CD4-positive, alpha-beta T cell treated with Interleukin-6 at 100 ng/mL for 8 hours (primary cell): ENCODE measurements at regions not wholly inside any gene's neighbourhood (a gene's known extent, or its start where the extent isn't known, plus 50 kb on each side); places are given as distances from the start of the nearest gene placed in this dataset.

ENCODE experiments used
- DNase-seq: peaks from one replicate; pipeline ENCODE4 v3.0.0-alpha.2; 2020; ENCODE audit warnings: mixed read lengths, low spot score

DNA sequence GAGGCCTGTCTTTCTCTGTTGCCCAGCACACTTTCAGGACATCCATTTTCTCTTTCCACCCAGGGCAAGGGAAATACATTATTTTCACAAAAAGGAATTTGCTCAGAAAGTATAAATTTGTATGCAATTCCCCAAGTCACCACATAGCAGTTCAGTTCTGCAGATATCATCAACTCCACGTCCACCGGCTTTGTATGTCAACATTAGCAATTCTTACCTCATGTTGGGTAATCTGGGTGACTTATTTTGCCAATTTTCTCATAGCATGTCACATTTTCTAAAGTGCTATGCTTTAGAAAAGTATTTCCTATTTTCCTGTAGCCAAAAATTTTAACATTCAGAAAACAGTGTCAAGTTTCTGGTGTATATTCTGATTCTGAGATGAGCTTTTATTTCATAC lies 501.8 kb downstream of the EFNB2 start:
- no peak for DNase-seq

DNA sequence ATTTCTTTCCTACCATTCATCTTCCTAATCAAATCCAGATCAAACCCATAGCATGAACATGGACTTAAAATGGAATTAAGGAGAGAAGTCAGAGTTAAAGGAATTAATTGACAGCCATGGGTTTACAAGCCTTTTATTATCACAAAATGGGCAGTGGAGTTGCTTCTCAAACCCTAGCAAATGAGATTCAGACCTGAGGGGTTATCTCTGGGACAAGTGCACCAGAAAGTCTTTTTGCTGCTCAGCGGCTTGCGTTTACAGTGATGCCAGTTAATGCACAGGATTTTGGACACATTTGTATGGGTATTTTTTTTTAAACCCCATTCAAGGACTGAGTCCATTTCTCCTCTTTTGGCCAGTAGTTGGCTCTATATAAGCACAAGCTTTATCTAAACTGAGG lies 503.0 kb downstream of the EFNB2 start:
- no peak for DNase-seq

GRCh38 chr13:106029676-106030290 lies 505.7 kb downstream of the EFNB2 start:
- no peak for DNase-seq

DNA sequence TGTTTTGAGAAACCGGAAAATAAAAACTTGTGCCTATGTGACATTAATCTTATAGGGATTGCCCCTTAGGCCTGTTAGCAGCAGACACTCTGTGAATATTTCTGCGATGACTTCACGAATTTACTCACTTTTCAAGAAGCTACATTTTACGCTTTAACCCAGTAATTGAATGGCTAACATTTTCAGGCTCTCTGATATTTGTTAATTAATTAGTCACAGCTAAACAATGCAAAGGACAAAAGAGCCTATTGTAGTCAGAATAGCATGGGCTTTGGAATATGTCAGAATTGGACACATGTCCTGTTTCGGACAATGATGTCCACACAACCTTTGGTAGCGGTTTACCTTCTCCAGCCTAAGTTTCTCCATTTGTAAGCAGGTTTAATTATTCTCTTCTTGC lies 506.6 kb downstream of the EFNB2 start:
- no peak for DNase-seq

DNA sequence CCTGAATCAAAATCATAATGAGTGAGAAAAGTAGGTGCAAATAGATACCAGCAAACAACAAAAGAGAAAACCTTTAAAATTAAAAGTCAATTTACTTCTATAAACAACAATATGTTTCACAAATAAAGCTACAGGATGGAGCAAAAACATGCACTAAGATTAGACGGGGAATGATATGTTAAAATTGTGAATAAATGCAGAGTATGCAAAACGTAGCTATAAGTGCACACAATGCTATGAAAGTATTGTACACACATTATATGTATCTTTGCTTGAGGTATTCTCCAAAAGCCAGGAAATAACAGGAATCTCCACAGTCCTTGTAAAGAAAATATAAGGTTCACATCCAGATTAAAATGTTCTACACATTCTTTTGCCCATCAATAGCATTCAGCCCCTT lies 523.9 kb downstream of the EFNB2 start:
- no peak for DNase-seq

- DNase-seq: no peak
These were observed 524.6 kb downstream of the EFNB2 start for GRCh38 chr13:106010836-106011235.

DNA sequence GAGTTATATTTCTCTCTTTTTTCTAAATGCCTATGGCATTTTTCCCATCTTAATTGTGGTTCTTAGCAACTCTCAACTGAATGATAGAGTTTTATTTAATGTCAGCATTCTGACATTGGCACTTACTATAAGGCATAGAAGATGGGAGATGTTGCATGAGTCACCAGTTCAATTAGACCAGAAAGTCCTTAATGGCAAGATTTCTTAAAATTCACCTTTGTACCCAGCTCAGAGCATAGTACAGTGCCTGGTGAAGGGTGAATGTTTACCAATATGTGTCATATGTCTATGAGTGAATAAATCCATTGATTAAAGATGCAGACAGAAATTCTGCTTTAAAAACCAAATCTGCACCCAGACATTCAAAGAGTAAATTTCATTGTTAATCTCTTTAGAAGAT lies 526.9 kb downstream of the EFNB2 start:
- no peak for DNase-seq

GRCh38 chr13:106007156-106007555 lies 528.3 kb downstream of the EFNB2 start:
- no peak for DNase-seq

DNA sequence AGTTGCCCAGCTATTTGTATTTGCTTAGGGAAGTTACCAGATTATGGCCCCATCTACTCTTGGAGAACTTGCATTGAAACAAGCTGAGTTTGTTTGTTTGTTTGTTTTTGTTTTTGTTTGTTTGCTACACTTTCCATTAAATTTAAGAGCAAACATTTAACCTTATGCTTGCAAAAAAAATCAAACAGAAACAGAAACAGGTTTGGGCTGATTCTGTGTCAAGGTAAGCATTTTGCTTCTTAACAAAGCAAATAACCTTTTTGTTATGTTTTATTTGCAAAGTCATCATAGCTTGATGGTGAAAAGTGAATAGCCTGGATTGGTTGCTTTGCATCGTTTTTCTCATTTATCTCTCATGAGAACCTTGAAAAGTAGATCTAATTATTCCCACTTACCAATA lies 531.8 kb downstream of the EFNB2 start:
- DNase-seq: no peak

DNA sequence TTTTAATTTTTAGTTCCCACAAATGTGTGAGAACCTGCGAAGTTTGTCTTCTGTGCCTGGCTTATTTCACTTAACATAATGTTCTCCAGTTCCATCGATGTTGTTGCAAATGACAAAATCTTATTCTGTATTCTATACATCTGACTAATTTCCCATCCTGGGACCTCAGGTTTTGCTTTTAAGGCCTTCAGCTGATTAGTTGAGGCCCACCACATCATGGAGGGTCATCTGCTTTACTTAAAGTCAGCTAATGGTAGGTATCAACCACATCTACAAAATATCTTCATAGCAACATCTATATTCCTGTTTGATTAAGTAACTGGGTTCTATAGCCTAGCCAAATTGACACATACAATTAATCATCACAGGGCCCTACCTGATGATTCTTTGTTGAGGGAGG lies 534.0 kb downstream of the EFNB2 start:
- no peak for DNase-seq

DNA sequence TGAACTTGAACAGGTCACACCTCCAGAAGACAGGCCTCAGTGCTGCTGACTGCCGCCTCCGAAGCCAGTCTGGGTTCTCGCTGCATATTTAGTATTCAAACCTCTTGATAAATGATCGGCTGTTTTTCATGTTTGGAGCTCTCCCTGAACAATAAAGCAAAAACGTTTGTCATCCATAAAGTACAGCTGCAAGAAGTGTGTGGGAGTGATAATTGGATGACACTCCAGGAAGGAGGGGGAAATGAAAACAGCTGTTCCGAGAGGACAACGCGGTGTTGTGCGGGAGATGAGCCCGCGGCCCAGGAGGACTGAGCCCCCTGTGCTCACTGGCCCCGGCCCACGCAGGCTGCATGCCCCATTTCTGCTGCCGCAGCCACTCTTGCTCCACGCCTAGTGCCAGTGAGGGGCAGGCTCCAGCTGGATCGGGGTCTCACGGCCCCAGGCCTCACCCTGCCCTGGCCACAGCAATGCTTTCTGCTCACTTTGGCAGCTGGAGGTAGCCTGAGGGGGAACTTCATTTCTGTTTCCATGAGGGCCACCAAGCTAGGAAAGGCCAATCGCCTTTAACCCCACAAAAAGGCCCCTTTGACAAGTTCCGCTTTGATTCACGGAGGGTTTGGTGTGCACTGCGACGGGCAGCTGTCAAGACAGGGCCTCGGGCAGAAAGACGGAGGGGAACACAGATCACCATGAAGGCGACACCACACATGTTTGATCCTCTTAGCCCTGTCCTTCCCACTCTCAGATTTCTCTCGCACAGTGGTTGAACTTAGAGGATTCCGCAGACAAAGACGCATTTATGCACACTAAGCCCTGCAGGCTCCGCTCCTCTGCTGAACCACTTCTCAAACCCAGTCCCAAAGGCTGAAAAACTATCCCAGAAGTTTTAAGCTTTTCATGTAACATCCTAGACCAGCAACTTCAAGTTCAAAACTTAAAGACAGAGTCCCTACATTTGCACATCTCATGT lies 537.6 kb downstream of the EFNB2 start:
- DNase-seq: no peak

GRCh38 chr13:105996391-105997025 lies 539.0 kb downstream of the EFNB2 start:
- DNase-seq: no peak

GRCh38 chr13:105994340-105994739 lies 541.1 kb downstream of the EFNB2 start:
- DNase-seq: no peak

DNA sequence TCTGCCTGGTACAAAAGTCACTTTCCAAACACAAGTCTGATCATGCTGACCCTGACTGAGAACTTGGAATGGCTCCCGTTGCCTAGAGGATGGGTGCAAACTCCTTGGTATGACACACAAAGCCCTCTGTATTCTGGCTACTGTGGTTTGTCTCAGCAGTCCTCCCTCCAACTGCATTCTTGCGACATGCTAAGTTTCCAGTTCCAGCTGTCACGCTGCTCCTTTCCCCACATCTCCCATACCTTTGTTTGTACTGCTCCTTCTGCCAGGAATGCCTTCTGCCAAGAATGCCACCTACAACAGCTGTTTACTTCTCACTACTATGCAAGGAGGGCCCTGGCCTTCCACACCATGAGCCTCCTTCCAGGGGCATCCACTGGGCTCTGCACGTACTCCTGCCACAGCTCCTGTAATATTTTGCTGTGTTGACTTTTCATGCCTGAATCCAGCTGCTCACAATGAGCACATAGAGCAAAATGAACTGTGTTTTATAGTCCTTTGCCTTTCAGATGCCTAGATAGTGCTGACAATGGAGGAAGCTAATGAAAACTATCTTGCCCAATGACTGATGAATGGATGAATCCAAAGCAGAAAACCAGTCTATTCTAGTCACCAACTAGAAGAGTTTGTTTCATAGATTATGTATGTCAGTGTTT lies 543.7 kb downstream of the EFNB2 start:
- DNase-seq: no peak

GRCh38 chr13:105991131-105991530 lies 544.3 kb downstream of the EFNB2 start:
- no peak for DNase-seq

GRCh38 chr13:105990256-105990958 lies 545.1 kb downstream of the EFNB2 start:
- no peak for DNase-seq

- DNase-seq: no peak
These were observed 550.8 kb downstream of the EFNB2 start for GRCh38 chr13:105984646-105985045.

DNA sequence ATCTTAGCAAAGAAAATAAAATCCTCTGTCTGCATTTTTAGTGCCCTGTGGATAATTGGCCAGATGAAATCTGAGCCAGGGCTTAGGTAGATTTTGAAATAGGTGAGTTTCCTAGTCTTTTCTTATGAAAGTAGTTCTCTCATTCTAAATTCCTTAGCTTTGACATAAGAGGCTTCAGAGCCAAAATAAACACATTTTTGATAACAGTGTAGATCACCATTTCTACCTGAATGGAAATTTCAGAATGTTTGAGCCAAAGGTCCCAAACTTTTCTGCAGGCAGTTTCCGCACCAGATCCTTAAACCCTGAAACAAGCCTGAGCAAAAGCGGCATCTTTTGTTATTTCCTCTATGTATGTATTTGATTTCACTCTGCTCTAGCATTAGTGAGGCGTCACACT lies 551.2 kb downstream of the EFNB2 start:
- DNase-seq: no peak

DNA sequence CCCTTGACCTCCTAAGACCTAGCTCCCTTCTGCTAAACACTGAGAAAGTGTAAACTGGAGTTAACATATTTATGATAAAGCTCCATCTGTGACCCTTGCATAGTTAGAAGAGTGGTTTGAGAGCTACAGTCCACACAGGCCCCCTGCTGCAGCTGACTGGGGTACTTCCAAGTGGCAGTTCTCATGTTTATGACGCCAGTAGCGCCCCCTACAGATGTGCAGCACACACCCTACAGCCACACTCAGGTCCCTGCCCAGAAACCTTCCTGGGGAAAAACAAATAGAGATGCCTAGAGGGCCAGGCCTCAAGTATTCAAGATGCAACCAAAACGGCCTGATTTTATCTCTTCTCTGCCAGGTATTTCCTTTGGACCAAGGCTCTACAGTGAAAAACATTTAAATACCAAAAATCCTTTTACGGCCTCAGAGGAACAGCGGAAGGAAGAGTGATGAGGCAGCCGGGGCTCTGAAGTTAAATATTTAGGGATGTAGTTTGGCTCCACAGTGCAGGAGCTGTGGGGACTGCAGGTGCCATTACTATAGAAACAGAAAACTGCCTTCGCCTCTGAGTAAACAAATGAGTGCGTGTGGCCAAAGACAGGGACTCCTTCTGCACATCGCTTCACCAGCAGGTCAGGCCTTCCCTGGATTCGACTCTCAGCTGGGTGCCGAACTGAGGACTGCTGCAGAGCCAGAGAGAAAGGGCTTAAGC lies 553.1 kb downstream of the EFNB2 start:
- no peak for DNase-seq

GRCh38 chr13:105979131-105980011 lies 556.1 kb downstream of the EFNB2 start:
- DNase-seq: no peak
